ENCODE measurements at regions not wholly inside any gene's neighbourhood (a gene's known extent, or its start where the extent isn't known, plus 50 kb on each side); places are given as distances from the start of the nearest gene placed in this dataset.

DNA sequence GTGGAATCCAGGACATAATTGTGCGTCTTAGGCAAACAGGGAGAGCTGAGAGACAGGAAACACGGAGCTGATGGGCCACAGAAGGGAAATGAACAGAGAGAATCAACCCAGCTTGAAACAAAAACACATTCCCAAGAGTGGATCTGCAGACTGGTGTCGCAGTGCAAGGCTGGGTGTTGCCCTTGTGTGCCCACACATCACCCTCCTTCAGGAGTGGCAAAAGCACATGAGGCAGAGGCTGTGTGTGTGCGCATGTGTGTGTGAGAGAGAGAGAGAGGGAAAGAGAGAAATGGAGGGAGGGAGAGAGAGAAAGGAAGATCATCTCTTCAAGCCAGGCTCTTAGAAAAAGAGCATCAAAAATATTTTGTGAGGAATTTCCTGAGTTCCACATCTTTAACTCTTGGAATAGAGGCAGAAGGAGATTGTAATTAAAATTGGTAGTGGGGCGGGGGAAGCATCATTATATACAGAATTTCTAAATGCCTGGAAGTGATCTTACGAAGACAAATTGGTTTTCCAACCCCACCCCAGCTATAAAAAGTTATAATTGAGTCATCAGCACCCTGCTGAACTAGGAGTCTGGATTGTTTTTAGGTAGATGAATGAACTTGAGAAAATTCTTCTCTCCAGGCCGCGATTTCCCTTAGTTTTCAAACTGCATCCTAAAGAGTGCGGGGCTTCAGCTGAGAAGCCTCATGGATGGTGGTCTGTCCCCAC is 480.7 kb downstream of the NPHP4 start:
- no peak for ATAC-seq (ENCODE audit: poor library complexity)
- intact Hi-C loops (cut with DNase I), result loop anchor here (5.0 kb wide), 2 partner anchors 231 to 466 kb away; no protein-coding TSS in a partner anchor

GRCh38 chr1:5509664-5510452 is 482.4 kb downstream of the NPHP4 start:
- peak; percentile 70 for DNase-seq
- intact Hi-C loops (cut with DNase I), result loop anchor here (5.0 kb wide), 3 partner anchors 232 to 467 kb away; no protein-coding TSS in a partner anchor
- peak; percentile 77 for ATAC-seq (ENCODE audit: poor library complexity)

More for the DNA sequence above, 480.7 kb downstream of the NPHP4 start:
- DNase-seq, result no peak

DNA sequence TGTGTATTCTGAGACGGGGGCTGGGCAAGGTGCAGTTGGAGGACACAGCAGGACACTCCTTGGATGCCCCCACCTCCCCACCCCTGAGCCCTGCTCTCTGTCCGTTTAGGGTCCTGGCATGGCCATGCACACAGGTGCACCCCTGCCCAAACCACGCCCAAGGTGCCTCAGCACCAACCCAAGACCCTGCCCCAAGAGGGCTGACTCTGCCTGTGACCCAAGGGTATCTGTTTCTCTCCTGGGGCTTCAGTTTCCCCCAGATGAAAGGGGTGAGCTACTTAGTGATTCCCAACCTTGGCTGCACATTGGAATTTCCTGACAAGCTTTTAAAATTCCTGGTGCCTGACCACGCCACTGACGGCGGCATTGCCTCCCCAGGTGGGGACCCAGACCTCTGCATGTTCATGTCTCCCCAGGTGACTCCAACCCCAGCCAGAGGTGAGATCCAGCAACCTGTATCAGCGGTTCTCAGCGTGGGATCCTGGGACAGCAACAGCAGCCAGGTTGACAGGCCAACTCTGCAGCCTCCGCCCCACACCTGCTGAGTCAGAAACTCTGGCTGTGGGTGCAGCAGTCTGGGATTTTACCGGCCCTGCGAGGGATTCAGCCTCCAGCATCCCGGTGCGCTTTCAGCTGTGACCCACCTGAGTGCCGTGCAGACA is 483.4 kb downstream of the NPHP4 start:
- ATAC-seq (ENCODE audit: poor library complexity) (no peak), DNase-seq (no peak)
- intact Hi-C loops (cut with DNase I), result loop anchor here (5.0 kb wide), 1 partner anchor 409 kb away; no protein-coding TSS in a partner anchor

- no peak for ATAC-seq (ENCODE audit: poor library complexity)
- intact Hi-C loops (cut with DNase I), result loop anchor here (5.0 kb wide), 1 partner anchor 410 kb away; no protein-coding TSS in a partner anchor
- no peak for DNase-seq
Observed at GRCh38 chr1:5507340-5507739, 484.9 kb downstream of the NPHP4 start.

DNA sequence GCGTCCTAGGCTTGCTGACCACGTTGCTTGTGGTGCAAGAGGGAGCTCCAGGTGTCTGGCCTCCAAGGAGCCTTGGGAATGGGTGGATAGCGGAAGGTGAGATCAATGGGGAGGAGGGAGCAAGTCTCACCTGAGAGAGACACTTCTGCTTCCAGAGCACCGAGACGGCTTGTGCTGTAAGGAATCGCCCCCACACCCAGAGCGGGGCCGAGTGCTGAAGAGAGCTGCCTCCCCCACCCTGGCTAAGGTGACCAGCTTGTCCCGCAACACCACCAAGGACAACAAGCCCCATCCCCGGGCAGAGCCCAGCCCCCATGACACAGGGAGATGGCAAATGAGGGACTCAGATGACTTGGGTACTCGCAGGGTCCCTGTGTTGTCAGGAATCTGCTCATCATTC is 485.6 kb downstream of the NPHP4 start:
- intact Hi-C loops (cut with DNase I), result loop anchor here (5.0 kb wide), 1 partner anchor 411 kb away; no protein-coding TSS in a partner anchor
- DNase-seq, result no peak
- ATAC-seq (ENCODE audit: poor library complexity), result no peak

DNA sequence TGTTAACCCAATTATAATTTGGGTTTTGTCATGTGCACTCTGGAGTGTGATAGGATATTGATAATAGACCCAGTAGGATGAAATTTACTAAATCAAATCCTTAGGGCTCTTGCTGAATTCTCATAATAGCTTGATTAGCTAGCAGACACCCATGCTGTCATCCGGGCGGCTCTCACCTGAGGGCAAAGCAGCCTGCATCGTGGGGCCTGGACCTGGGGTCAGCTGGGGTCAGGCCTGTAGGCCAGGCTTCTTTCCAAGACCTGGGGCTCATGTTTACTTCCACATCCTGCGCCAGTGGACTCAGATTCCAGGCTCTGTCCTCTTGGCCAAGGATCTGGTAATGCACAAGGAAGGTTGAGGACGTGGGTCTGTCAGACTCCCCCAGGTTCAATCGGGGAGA is 486.3 kb downstream of the NPHP4 start:
- intact Hi-C loops (cut with DNase I), result loop anchor here (5.0 kb wide), 1 partner anchor 411 kb away; no protein-coding TSS in a partner anchor
- ATAC-seq (ENCODE audit: poor library complexity) (no peak), DNase-seq (no peak)

DNA sequence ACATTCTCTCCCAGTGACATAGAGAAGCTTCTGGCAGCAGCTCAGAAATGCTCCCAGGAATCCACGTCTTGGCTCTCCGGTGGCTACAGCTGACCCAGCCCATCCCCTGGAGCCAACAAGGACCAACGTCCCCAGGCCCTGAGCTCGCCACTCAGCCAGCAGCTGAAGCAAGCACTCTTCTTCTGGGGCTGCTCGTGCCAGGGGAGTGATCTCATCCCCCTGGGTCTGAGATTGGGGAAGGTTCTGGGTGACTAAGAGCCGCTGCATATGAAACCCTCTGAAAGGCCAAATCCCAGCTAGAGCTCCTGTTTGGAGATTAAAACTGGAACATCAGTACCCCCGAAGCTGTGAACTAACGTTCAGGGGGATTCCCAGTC is 487.9 kb downstream of the NPHP4 start:
- DNase-seq (no peak), ATAC-seq (ENCODE audit: poor library complexity) (peak; percentile 12)
- intact Hi-C loops (cut with DNase I), result no loop called here

GRCh38 chr1:5503556-5504363 is 488.5 kb downstream of the NPHP4 start:
- intact Hi-C loops (cut with DNase I), result no loop called here
- no peak for DNase-seq
- ATAC-seq (ENCODE audit: poor library complexity), result no peak

DNA sequence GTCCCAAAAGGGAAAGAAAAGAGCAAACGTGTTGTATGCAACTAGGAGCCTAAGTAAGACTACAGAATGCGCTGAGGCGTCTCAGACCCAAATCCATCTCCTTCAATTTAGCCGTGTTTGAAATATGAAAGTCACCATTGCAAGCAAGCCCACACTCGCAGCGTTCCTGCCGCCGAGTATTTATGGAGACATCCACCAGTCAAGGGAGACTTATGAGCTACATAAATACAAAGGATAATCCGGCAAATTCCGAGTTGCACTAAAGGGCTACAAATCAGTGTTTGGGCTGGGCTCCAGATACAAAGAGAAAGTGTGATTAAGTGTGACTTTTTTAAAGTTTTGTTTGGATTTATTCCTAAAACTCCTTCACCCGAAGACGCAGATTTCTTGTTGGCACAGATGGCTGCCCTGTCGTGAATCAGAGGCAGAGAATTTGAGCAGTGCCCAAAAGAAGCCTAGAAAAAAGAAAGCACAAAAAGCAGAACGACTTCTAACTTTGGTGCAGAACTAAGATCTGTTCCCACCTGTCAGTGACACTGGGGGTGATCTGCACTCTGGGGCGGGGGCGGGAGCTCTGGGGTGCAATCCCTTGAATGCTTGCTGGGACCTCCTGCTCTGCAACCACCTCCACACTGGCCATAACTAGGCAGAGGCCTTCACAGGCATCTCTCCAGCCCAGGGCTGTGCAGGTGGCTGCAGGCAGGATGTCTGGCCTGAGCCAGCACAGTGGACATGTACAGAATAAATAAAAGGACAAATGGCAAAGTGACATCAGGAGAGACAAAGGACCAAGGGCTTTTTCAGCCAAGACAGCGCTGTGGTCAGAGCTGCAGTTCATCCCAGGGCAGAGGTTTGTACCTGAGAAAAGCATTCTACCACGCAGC is 489.7 kb downstream of the NPHP4 start:
- ATAC-seq (ENCODE audit: poor library complexity) (no peak), DNase-seq (no peak)

GRCh38 chr1:5501206-5501930 is 490.9 kb downstream of the NPHP4 start:
- no peak for DNase-seq
- intact Hi-C loops (cut with DNase I), result no loop called here
- no peak for ATAC-seq (ENCODE audit: poor library complexity)

More for the DNA sequence above, 489.7 kb downstream of the NPHP4 start:
- intact Hi-C loops (cut with DNase I), result no loop called here

- DNase-seq (no peak), ATAC-seq (ENCODE audit: poor library complexity) (no peak)
- intact Hi-C loops (cut with DNase I), result no loop called here
Observed at GRCh38 chr1:5500541-5500940, 491.7 kb downstream of the NPHP4 start.

DNA sequence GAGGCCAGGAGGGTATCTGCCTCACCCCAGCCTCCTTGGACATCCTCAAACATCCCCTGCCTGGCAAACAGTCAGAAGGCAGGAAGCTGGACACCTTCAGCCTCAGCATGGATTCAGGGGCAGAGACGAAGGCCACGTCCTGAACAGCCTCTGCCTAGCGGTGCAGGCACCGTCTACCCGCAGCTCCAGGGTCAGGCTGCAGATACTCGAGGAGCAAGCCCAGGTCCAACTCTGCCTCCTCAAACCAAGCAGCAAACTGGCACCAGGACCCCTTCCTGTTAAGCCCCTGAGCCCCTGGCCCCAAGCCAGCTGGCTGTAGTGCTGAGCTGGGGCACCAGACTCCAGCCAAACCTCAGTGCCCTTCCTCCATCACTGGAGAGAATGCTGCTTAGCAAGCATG is 494.7 kb downstream of the NPHP4 start:
- intact Hi-C loops (cut with DNase I), result no loop called here
- ATAC-seq (ENCODE audit: poor library complexity), result no peak

DNA sequence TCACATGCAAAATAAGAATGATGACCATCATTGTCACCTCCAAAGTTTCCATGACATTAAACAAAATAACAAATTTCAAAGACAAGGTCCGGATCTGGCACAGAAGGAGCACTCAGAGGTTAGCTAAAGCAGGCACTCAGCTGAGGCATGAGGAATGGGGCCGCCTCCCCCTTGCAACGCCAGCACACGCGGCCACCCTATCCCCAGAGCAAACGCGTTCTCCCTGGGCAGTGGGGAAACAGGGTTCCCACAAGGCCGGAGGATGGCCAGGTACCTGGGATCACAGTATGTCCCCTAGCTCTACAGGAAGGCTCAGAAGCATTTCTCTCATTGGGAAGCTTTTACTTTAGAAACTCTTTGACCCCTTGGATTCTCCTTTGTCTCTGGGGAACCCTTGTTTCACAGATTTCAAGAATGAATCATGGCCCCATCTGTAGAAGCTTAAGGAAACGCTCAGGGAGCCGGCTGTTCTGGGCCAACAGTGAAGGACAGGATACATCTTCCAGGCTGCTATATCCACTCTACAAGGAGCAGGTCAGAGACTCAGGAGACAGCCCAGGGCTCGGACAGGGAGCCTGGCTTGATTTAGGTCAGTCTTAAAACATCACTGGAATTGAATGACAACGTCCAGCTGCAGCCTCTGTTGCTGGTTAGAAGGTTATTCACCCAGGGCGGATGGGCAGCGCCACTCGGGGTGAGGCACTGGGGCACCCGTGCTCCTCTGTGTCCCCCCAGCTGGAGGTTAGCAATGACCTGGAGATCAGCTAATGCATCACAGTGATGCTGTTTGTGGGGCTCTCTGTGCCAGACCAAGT is 496.4 kb downstream of the NPHP4 start:
- intact Hi-C loops (cut with DNase I), result no loop called here
- DNase-seq (no peak), ATAC-seq (ENCODE audit: poor library complexity) (no peak)

More for the DNA sequence above, 494.7 kb downstream of the NPHP4 start:
- DNase-seq, result no peak

- intact Hi-C loops (cut with DNase I), result no loop called here
- ATAC-seq (ENCODE audit: poor library complexity) (no peak), DNase-seq (no peak)
Observed at GRCh38 chr1:5494518-5494917, 497.7 kb downstream of the NPHP4 start.

GRCh38 chr1:5493851-5494311 is 498.3 kb downstream of the NPHP4 start:
- ATAC-seq (ENCODE audit: poor library complexity), result no peak
- intact Hi-C loops (cut with DNase I), result no loop called here
- no peak for DNase-seq

GRCh38 chr1:5493275-5493674 is 498.9 kb downstream of the NPHP4 start:
- ATAC-seq (ENCODE audit: poor library complexity) (no peak), DNase-seq (no peak)
- intact Hi-C loops (cut with DNase I), result no loop called here
